HK-2 (cell line): ENCODE measurements at regions not wholly inside any gene's neighbourhood (a gene's known extent, or its start where the extent isn't known, plus 50 kb on each side); places are given as distances from the start of the nearest gene placed in this dataset.

ENCODE experiments used
- DNase-seq: peaks from one replicate; pipeline ENCODE4 v3.0.0-alpha.2; 2018; ENCODE audit not compliant: unreplicated experiment

DNA sequence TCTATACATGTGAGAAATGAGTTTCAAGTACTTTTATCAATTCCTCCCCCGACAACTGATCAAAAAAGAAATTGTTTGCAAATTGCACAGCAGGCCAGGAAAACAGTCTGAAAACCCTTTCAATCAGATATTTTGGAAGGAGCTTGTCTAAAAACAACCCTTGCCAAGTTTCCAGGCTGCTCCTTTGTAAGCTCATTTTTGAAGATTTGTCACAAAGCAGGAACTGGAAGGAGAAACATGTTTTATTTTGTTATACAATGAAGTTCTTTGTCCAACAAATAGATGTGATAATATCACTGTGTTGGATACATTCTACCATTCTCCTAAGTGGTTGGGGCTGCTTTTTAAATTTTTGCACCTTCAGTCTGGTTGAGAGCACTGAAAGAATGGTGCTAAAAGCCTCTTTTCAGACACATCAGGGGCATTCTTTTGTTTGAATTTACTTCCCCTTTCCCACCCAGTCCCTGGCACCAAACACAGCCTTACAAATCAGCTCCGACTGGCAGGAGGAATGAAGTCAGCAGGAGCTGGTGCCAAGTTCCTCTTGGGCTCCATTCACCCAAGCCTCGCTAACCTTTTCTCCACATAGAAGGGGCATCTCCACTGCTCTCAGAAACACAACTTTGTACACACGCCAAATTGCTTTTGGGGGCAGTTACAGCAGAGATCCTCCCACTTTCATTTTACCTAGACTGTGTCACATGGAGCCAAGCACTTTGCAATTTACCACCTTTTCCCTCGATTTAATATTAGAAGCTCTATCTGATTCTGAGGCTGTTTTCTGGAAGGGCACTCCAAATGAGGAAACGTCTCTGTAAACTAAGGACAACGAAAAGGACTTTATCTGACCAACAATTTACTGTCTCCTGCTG lies 88.0 kb downstream of the C1D start:
- DNase-seq: no peak

DNA sequence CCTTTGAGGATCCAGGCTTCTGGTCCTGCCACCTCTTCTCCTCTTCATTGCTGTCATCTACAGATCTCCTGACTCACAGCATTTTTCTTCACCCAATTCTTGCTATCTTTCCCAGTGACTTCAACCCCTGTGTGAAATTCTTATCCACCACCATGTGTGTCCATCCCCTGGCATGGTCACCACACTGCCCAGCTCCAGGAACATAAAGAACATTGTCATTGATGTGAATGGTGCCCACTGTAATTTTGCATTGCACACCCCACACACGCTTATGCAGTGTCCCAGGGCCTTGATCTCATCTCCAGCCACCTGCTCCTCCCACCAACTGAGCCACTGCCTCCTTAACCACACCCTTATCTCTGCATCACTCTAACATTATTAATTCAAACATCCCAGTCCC lies 85.3 kb downstream of the C1D start:
- DNase-seq: no peak

DNA sequence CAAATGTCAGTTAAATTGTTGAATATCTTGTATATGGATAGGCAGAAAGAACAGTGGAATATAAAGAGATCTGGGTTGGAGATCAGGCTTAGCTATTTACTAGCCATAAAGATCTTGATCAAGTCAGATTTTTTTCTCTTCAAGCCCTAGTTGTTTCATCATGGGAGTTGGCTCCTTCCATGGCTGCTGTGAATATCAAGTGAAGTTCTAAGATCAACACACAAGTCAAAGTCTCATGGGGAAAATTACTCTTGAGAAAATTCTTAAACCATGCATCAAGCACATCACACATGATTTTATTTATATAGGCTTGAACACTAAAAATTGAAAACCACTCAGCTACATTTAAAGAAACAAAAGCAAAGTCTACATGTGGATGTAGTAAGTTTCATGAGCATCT lies 79.8 kb downstream of the C1D start:
- no peak for DNase-seq

DNA sequence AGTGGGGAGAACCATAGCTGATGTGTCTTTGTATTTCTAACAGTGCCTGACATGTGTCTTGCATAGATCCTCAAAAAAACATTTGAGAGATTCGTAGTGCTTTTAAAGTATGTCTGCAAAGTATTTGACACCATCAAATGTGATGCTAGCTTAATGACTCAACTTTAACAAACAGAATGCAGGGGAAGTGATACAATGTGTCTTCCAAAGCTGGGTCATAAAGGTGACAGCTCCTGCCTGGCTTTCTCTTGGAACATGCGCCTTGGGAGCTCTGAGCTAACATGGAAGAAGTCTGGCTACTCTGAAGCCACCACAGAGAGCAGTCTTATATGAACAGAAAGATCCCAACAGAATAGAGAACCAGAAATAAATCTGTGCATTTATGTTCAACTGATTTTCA lies 78.2 kb downstream of the C1D start:
- no peak for DNase-seq

DNA sequence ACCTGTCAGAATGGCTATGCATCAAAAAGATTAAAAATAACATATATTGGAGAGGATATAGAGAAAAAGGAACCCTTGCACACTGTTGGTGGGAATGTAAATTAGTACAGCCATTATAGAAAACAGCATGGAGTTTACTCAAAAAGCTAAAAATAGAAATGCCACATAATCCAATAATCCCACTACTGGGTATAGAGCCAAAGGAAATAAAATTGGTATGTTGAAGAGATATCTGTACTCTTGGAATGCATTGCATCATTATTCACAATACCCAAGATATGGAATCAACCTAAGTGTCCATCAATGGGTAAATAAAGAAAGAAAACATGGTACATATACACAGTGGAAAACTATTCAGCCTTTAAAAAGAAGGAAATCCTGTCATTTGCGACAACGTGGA lies 77.2 kb downstream of the C1D start:
- DNase-seq: no peak

DNA sequence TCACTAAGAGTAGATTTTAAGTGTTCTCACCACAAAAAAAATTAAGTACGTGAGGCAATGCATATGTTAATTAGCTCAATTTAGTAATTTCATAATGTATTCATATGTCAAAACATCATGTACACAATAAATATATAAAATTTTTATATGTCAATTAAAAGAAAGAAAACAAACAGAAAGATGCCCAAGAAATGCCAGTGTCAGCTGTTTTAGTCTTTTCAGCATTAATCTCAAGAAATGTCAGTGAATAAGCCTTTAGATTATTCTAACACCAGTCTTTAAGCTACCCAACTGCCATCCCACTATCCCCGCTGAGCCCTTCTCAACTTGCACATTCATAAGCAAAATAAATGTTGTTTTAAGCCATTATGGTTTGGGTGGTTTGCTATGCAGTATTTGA lies 76.5 kb downstream of the C1D start:
- DNase-seq: no peak
